Vagina (tissue), 2 donors: ENCODE measurements at regions not wholly inside any gene's neighbourhood (a gene's known extent, or its start where the extent isn't known, plus 50 kb on each side); places are given as distances from the start of the nearest gene placed in this dataset.

Source experiments
- POLR2A ChIP-seq, 2 donors: fragments of 450-650 bp; IDR thresholded peaks; one replicate each; pipeline ENCODE4 v1.6.1; 2017; ENCODE audit warnings: antibody characterized with exemption in 2 of 2, mild to moderate bottlenecking in 2 of 2, moderate library complexity in 2 of 2
- TF ChIP-seq, protein P1 (sequence below), 3 experiments: fragments of 450-650 bp in 2 of 3; fragments of 200-600 bp in 1 of 3; sonication (generic) in 1 of 3; IDR thresholded peaks; one replicate each; pipeline ENCODE4 v1.5.1; 2017 to 2019; ENCODE audit warnings: antibody characterized with exemption in 3 of 3, mild to moderate bottlenecking in 2 of 3, moderate library complexity in 2 of 3

DNA sequence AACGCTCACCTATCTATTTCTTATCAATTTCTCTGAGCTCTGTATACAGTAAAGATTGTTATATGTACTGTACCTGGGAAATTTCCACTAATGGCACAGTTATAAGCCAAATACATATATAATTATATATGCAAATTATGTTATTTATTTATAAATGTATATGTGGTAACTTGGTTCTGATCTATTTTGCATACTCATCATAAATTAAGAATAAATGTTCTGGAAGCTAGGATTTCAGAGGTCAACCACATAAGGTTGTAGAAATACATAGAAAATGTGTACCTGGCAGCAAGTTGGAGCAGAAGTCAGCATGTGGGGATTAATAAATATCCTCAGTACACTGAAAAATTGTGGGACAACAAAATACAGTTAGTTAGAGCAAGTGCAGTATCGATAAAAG is 353.7 kb upstream of the ZNF521 start:
- TF ChIP-seq, protein P1, sequence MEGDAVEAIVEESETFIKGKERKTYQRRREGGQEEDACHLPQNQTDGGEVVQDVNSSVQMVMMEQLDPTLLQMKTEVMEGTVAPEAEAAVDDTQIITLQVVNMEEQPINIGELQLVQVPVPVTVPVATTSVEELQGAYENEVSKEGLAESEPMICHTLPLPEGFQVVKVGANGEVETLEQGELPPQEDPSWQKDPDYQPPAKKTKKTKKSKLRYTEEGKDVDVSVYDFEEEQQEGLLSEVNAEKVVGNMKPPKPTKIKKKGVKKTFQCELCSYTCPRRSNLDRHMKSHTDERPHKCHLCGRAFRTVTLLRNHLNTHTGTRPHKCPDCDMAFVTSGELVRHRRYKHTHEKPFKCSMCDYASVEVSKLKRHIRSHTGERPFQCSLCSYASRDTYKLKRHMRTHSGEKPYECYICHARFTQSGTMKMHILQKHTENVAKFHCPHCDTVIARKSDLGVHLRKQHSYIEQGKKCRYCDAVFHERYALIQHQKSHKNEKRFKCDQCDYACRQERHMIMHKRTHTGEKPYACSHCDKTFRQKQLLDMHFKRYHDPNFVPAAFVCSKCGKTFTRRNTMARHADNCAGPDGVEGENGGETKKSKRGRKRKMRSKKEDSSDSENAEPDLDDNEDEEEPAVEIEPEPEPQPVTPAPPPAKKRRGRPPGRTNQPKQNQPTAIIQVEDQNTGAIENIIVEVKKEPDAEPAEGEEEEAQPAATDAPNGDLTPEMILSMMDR (IDR thresholded peaks at IDR 0.05), result no peak
- no peak for TF ChIP-seq POLR2A (IDR thresholded peaks at IDR 0.05)
